GM18519 (cell line): ENCODE measurements at regions not wholly inside any gene's neighbourhood (a gene's known extent, or its start where the extent isn't known, plus 50 kb on each side); places are given as distances from the start of the nearest gene placed in this dataset.
A peak's percentile ranks its signal among the peaks of the same experiment; 100 is the strongest.

Experiments
- ATAC-seq: cut with Tn5 transposase; IDR thresholded peaks from one replicate; pipeline ENCODE4 v1.9.1; 2021; ENCODE audit warnings: mild to moderate bottlenecking, moderate library complexity; ENCODE audit not compliant: unreplicated experiment, low FRiP score

GRCh38 chrX:78496483-78496882, 162.6 kb downstream of the RTL3 start:
- no peak for ATAC-seq

- ATAC-seq: peak; percentile 65
Observed at GRCh38 chrX:78493180-78493579, 165.8 kb upstream of the CYSLTR1 start.

GRCh38 chrX:78476701-78477100, 149.3 kb upstream of the CYSLTR1 start:
- ATAC-seq: no peak

- no peak for ATAC-seq
Observed at GRCh38 chrX:78456909-78457308, 129.5 kb upstream of the CYSLTR1 start.

- no peak for ATAC-seq
Observed at GRCh38 chrX:78455901-78456300, 128.5 kb upstream of the CYSLTR1 start.

GRCh38 chrX:78452356-78452755, 124.9 kb upstream of the CYSLTR1 start:
- ATAC-seq: no peak

- no peak for ATAC-seq
Observed at GRCh38 chrX:78437621-78438020, 110.2 kb upstream of the CYSLTR1 start.

GRCh38 chrX:78429172-78429571, 101.8 kb upstream of the CYSLTR1 start:
- ATAC-seq: no peak

GRCh38 chrX:78388663-78389062, 61.3 kb upstream of the CYSLTR1 start:
- no peak for ATAC-seq

- ATAC-seq: no peak
Observed at GRCh38 chrX:78387364-78387763, 60.0 kb upstream of the CYSLTR1 start.

GRCh38 chrX:78384486-78384885, 57.1 kb upstream of the CYSLTR1 start:
- ATAC-seq: no peak

- no peak for ATAC-seq
Observed at GRCh38 chrX:78383594-78383993, 56.2 kb upstream of the CYSLTR1 start.

GRCh38 chrX:78378476-78379115, 51.2 kb upstream of the CYSLTR1 start:
- no peak for ATAC-seq
